ENCODE measurements at regions not wholly inside any gene's neighbourhood (a gene's known extent, or its start where the extent isn't known, plus 50 kb on each side); places are given as distances from the start of the nearest gene placed in this dataset.

DNA sequence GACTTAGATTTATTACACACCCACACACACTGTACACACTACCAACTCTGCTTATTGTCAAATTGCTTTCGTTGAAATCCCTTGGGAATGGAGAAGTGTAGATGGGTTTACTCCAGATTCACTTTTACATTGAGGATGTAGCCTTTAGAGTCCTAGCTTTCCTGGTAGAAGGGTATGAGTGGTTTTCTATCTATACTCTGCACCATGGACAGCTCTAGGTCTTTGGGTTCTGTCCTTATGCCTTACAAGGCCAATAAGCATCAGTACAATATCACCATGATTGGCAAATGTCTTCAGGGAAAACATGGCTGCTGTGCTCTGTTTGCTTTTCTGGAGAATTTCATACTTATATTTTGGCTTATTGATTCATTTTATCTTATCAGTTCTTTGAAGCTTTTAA lies 1063.9 kb downstream of the SLC6A15 start:
- Histone ChIP-seq H3K36me3 (no peaks in the 10 kb centered on the region), H3K9me3 (no peaks in the 10 kb centered on the region), H3K27me3 (replicated peaks in 1 of 7) (no peaks in the 10 kb centered on the region), H3K4me1 (no peaks in the 10 kb centered on the region), H3K4me3 (no peak overlapping the region), H3K27ac (no peak overlapping the region)
- intact Hi-C loops (cut with DNase I; ENCODE audit: low total_unique reads): no loop called here
- DNase-seq: no peak
- WGBS, 5 donors: 67 to 80% (median 76%) methylated on average over 1 of the region's 1 CpG
- no peak for TF ChIP-seq CTCF (IDR thresholded peaks at IDR 0.05 in 8 of 11, conservative IDR thresholded peaks at IDR 0.05 in 3 of 11)
- no peak for TF ChIP-seq POLR2A (IDR thresholded peaks at IDR 0.05)
- no peak for TF ChIP-seq POLR2AphosphoS5 (IDR thresholded peaks at IDR 0.05)

GRCh38 chr12:83843541-83843940 lies 1069.1 kb downstream of the SLC6A15 start:
- DNase-seq: no peak
- TF ChIP-seq POLR2A (IDR thresholded peaks at IDR 0.05) (no peak), POLR2AphosphoS5 (IDR thresholded peaks at IDR 0.05) (no peak), CTCF (IDR thresholded peaks at IDR 0.05 in 8 of 11, conservative IDR thresholded peaks at IDR 0.05 in 3 of 11) (no peak)
- no peaks in the 10 kb centered on the region for H3K4me1 ChIP-seq
- no peak overlapping the region for H3K27ac ChIP-seq
- H3K9me3 ChIP-seq: no peaks in the 10 kb centered on the region
- WGBS, 5 donors: 57 to 84% (median 70%) methylated on average over 2 of the region's 2 CpGs
- H3K36me3 ChIP-seq: no peaks in the 10 kb centered on the region
- H3K4me3 ChIP-seq: no peak overlapping the region
- no peaks in the 10 kb centered on the region for H3K27me3 ChIP-seq (replicated peaks in 1 of 7)
- intact Hi-C loops (cut with DNase I; ENCODE audit: low total_unique reads): no loop called here

GRCh38 chr12:83841620-83842019 lies 1071.0 kb downstream of the SLC6A15 start:
- intact Hi-C loops (cut with DNase I; ENCODE audit: low total_unique reads): no loop called here
- no peak for TF ChIP-seq CTCF (IDR thresholded peaks at IDR 0.05 in 8 of 11, conservative IDR thresholded peaks at IDR 0.05 in 3 of 11)
- TF ChIP-seq POLR2A (IDR thresholded peaks at IDR 0.05): no peak
- TF ChIP-seq POLR2AphosphoS5 (IDR thresholded peaks at IDR 0.05): no peak
- H3K4me1 ChIP-seq: no peaks in the 10 kb centered on the region
- H3K4me3 ChIP-seq: no peak overlapping the region
- 58 to 76% (median 61%) methylated on average over 2 of the region's 2 CpGs for WGBS, 5 donors
- no peaks in the 10 kb centered on the region for H3K9me3 ChIP-seq
- no peaks in the 10 kb centered on the region for H3K36me3 ChIP-seq
- no peak for DNase-seq
- no peaks in the 10 kb centered on the region for H3K27me3 ChIP-seq (replicated peaks in 1 of 7)
- no peak overlapping the region for H3K27ac ChIP-seq

GRCh38 chr12:83827860-83828259 lies 1084.7 kb downstream of the SLC6A15 start:
- Histone ChIP-seq H3K36me3 (no peaks in the 10 kb centered on the region), H3K9me3 (no peaks in the 10 kb centered on the region), H3K27ac (peak overlapping the region in 1 of 8 donors; percentile 25), H3K27me3 (replicated peaks in 1 of 7) (no peaks in the 10 kb centered on the region), H3K4me1 (peaks cover 0 to 5% (median 0%) of the 10 kb centered on the region in 6 donors), H3K4me3 (no peak overlapping the region)
- DNase-seq: no peak
- TF ChIP-seq POLR2AphosphoS5 (IDR thresholded peaks at IDR 0.05): no peak
- peak in 1 of 11 experiments; percentile 9 for TF ChIP-seq CTCF (IDR thresholded peaks at IDR 0.05 in 8 of 11, conservative IDR thresholded peaks at IDR 0.05 in 3 of 11)
- 19 to 34% (median 22%) methylated on average over 2 of the region's 2 CpGs for WGBS, 5 donors
- intact Hi-C loops (cut with DNase I; ENCODE audit: low total_unique reads): no loop called here

Data from spleen (tissue), 11 donors.